Osteoblast (primary cell): ENCODE measurements at regions not wholly inside any gene's neighbourhood (a gene's known extent, or its start where the extent isn't known, plus 50 kb on each side); places are given as distances from the start of the nearest gene placed in this dataset.

Source experiments
- DNase-seq: peaks from one replicate; pipeline ENCODE4 v3.0.0; 2011; ENCODE audit warnings: low spot score, mixed read lengths; ENCODE audit not compliant: insufficient read length; ENCODE audit errors: missing footprints
- H2AFZ ChIP-seq: 2 replicates; pipeline ENCODE4 v1.6.0; 2011; ENCODE audit warnings: mild to moderate bottlenecking, low read length
- H3K27ac ChIP-seq: 2 replicates; pipeline ENCODE4 v1.5.1; 2011; ENCODE audit warnings: mild to moderate bottlenecking, low read depth, low read length, moderate library complexity
- H3K27me3 ChIP-seq: 2 replicates; pipeline ENCODE4 v1.6.0; 2012; ENCODE audit warnings: mild to moderate bottlenecking, control low read depth, inconsistent platforms, low read length, moderate library complexity; ENCODE audit not compliant: insufficient read depth
- H3K36me3 ChIP-seq: 2 replicates; pipeline ENCODE4 v1.5.1; 2011; ENCODE audit warnings: mild to moderate bottlenecking, low read length, control low read depth, moderate library complexity; ENCODE audit not compliant: insufficient read depth
- H3K4me1 ChIP-seq: 2 replicates; pipeline ENCODE4 v1.5.1; 2011; ENCODE audit warnings: mild to moderate bottlenecking, low read length, control low read depth, moderate library complexity; ENCODE audit not compliant: insufficient read depth
- H3K4me2 ChIP-seq: 2 replicates; pipeline ENCODE4 v1.6.0; 2011; ENCODE audit warnings: mild to moderate bottlenecking, low read length; ENCODE audit not compliant: insufficient read depth
- H3K4me3 ChIP-seq: fragments of 200-600 bp; sonication (generic); 3 replicates; pipeline ENCODE4 v1.5.1; 2012; ENCODE audit warnings: mild to moderate bottlenecking, low read length, inconsistent platforms; ENCODE audit not compliant: insufficient read depth
- H3K79me2 ChIP-seq: 2 replicates; pipeline ENCODE4 v1.6.0; 2012; ENCODE audit warnings: mild to moderate bottlenecking, low read length, control low read depth, inconsistent platforms; ENCODE audit not compliant: insufficient read depth
- H3K9me3 ChIP-seq: 2 replicates; pipeline ENCODE4 v1.5.1; 2011; ENCODE audit warnings: low read depth, low read length, control low read depth
- H4K20me1 ChIP-seq: 2 replicates; pipeline ENCODE4 v1.6.0; 2012; ENCODE audit warnings: mild to moderate bottlenecking, low read length, control low read depth; ENCODE audit not compliant: insufficient read depth
- CTCF ChIP-seq: IDR thresholded peaks from 2 replicates; pipeline ENCODE4 v1.5.1; 2011; ENCODE audit warnings: mild to moderate bottlenecking, low read depth, low read length, moderate library complexity; ENCODE audit errors: extremely low read depth

DNA sequence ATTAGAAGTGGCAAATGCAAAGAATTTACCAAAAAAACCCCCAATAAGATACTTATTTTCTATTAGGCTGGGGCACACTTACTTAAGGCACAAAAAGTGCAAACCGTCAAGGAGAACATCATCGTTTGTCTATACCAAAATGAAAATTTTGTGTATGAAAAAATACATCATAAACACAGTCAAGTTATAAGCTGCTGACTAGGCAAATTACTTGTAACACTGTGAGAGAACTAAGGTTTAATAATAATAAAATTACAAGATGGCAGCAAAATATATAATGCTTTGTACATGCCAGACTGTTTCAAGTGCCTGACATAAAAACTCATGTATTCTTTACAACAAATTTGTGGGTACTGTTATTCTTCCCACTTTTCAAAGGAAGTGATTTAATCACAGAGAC, 297.2 kb upstream of the CRBN start:
- Histone ChIP-seq H3K4me1 (no peaks in the 10 kb centered on the region), H2AFZ (no peak overlapping the region), H4K20me1 (no peaks in the 10 kb centered on the region), H3K27me3 (no peaks in the 10 kb centered on the region), H3K27ac (no peak overlapping the region), H3K79me2 (no peaks in the 10 kb centered on the region), H3K36me3 (no peaks in the 10 kb centered on the region), H3K4me2 (no peak overlapping the region), H3K9me3 (peaks cover 2% of the 10 kb centered on the region), H3K4me3 (no peak overlapping the region)
- no peak for DNase-seq
- TF ChIP-seq CTCF = no peak

DNA sequence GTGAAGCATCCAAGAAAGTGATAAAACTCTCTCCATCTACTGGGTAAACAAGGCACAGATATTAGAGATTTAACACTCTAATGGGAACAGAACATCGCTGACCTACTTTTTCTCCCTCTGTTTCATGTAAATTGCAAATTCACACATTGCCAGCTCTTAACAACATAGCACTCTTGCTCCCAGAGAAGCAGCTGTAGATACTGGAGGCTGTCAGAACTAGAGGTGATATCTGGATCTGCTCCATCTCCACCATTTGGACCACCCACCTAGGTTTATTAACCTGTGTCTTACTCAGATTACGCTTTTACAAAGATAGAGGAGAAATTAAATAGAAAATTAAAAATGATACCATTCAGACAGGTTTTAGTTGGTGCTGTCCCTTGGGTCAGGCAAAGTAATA, 289.1 kb upstream of the CRBN start:
- DNase-seq = no peak
- Histone ChIP-seq H2AFZ (no peak overlapping the region), H4K20me1 (no peaks in the 10 kb centered on the region), H3K4me1 (no peaks in the 10 kb centered on the region), H3K27me3 (no peaks in the 10 kb centered on the region), H3K36me3 (no peaks in the 10 kb centered on the region), H3K79me2 (no peaks in the 10 kb centered on the region), H3K4me2 (no peak overlapping the region), H3K27ac (no peak overlapping the region), H3K4me3 (no peak overlapping the region), H3K9me3 (peaks cover 6% of the 10 kb centered on the region)
- no peak for TF ChIP-seq CTCF

GRCh38 chr3:3464131-3464530, 284.6 kb upstream of the CRBN start:
- Histone ChIP-seq H3K27ac (no peak overlapping the region), H3K4me3 (no peak overlapping the region), H4K20me1 (no peaks in the 10 kb centered on the region), H3K4me1 (no peaks in the 10 kb centered on the region), H3K27me3 (no peaks in the 10 kb centered on the region), H3K4me2 (no peak overlapping the region), H3K79me2 (no peaks in the 10 kb centered on the region), H2AFZ (no peak overlapping the region), H3K9me3 (no peaks in the 10 kb centered on the region), H3K36me3 (no peaks in the 10 kb centered on the region)
- DNase-seq = no peak
- no peak for TF ChIP-seq CTCF

DNA sequence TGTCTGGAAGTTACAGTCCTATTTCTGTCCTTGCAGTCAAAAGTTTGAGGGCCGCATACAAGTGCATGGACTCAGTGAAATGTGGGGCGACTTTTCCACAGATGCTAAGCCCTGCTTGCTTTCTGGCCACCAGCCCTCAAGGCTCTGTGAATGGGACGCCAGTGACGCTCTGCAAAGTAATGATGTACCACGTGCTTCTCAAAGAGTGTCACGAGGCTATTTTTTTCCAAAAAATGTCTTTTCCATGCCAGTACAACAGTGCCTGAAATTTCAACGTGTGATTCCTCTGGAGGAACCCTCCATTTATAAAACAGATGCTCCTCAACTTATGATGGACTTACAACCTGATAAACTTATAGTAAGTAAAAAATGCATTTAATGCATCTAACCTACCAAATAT, 281.8 kb upstream of the CRBN start:
- DNase-seq = no peak
- H3K79me2 ChIP-seq = no peaks in the 10 kb centered on the region
- H4K20me1 ChIP-seq = no peaks in the 10 kb centered on the region
- no peak overlapping the region for H3K4me3 ChIP-seq
- no peaks in the 10 kb centered on the region for H3K9me3 ChIP-seq
- H3K4me2 ChIP-seq = no peak overlapping the region
- H3K36me3 ChIP-seq = no peaks in the 10 kb centered on the region
- no peak overlapping the region for H3K27ac ChIP-seq
- TF ChIP-seq CTCF = no peak
- no peaks in the 10 kb centered on the region for H3K27me3 ChIP-seq
- H2AFZ ChIP-seq = no peak overlapping the region
- no peaks in the 10 kb centered on the region for H3K4me1 ChIP-seq
